ENCODE measurements at regions not wholly inside any gene's neighbourhood (a gene's known extent, or its start where the extent isn't known, plus 50 kb on each side); places are given as distances from the start of the nearest gene placed in this dataset.
"Not testable (repeated sequence)": the region's sequence is repeated elsewhere in the genome, so short reads cannot be mapped to it uniquely, and the experiment has no call there.

DNA sequence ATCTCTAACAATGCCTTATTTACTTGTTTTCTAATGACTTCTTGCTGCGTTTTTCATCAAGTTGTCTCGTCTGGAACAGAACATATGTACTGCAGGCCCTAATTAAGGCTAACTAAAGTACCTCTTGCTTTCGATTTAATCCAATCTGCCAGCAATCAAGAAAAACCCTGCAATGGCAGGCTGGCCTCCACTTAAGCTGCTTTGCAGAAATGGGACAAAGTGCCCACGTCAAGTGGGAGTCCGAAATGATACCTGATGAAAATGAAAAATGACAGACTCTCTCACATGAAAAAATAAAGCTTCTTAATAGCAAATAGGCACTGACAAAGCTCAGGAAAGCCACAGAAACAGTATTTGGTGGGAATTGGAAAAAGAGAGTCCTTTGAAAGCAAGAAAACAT, 1454.7 kb downstream of the FAM181B start:
- no peak for DNase-seq (ENCODE audit: low spot score)

DNA sequence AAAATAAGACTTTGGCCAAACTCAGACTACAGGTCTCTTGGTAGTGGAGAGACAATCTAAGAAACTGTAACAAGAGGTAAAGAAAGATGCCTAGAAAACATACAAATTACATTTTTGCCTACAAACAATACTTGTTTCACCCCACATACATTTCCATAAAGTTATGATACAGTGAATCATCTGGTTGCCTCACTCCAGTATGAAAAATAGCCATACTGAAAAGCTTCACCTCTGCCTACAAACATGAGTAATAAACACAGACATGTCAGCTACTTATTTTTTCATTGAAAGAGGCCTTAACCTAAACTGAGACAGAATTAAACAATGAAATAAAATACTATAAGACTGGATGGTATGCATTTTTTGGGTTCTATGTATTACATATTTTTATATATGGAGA, 1463.0 kb downstream of the FAM181B start:
- no peak for DNase-seq (ENCODE audit: low spot score)

DNA sequence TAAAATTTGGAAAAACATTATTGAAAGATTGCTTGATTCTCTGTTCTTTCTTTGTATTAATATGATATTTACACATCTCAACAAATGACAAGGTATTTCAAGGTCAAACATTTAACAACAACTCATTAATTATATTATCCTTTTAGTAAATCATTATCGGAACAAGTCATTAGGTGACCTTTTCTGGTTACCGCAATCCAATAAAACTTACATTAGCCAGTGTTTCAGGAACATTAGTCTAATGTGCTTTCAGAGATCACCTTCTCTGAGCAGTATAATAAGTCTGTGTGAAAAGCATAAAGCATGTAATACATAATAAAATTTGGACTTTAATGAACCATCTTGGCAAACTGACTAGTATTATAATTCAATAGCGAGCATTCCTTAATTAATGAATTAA, 1466.4 kb downstream of the FAM181B start:
- DNase-seq (ENCODE audit: low spot score), result no peak

DNA sequence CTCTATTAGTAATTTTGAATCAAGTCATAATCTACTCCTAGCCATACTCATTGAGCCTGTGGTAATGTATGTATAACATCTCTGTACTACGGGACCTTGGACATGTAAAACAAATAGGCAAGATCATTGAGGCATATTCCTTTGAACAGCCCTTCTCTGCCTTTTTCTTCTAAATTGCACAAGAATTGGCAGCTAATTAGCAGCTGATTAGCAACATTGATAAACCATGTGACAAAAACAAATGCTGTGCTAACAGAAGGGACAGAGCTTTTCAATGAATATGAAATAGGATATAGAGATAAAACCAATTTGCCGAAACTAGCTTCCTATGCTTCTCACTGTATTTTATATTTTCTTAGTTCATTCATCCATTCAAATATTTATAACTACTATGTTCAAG, 1474.2 kb downstream of the FAM181B start:
- no peak for DNase-seq (ENCODE audit: low spot score)

DNA sequence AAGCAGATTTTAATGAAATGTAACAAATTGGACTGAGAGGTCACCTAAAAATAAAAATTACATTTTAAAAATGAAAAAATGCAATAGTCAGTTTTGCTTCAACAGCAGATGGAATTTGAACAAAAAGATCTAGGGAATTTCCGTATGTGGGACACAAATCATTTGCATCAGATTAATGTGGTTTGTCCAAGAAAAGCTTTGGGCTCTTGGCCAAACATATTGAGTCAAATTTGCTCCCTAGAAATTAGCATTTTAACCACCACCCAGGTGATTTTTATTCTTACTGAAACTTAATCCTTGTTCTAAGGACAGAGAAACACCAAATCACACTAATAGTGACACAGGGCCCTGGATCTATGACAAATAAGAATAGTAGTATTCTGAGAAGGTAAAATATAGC, 1477.8 kb downstream of the FAM181B start:
- DNase-seq (ENCODE audit: low spot score), result no peak

DNA sequence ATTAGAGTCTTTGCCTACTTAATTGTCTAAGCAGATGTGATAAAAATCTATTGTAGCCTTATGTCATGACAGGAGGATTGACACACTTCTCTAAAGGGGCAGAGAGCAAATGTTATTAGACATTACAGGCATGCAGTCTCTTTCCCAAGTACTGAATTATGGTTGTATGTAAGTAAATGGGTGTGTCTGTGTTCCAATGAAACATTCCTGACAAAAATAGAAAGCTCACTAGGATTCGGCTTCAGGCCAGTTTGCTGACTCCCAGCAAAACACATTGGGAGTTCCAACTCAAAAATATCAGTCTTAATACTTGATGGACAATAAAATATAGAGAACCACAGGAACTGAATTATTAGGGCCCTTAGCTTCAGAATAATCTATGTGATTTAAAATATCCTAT, 1480.4 kb downstream of the FAM181B start:
- no peak for DNase-seq (ENCODE audit: low spot score)

DNA sequence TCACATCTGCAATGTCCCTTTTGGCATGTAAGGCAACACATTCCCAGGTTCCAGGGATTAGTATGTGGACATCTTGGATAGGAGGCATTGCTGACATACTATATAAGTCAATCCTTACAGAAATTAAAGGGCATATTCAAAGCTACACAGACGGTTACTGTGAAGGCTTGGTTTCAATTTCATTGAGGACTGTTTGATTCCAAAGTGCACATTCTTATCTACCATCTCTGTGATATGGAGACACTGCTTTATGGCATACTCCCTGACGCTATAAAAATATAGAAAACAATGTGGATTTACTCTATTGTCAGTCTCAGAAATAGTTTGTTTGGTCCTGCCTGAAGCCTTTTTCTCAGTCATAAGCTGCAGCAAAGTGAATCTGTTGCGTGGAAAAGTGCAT, 1486.7 kb downstream of the FAM181B start:
- no peak for DNase-seq (ENCODE audit: low spot score)

DNA sequence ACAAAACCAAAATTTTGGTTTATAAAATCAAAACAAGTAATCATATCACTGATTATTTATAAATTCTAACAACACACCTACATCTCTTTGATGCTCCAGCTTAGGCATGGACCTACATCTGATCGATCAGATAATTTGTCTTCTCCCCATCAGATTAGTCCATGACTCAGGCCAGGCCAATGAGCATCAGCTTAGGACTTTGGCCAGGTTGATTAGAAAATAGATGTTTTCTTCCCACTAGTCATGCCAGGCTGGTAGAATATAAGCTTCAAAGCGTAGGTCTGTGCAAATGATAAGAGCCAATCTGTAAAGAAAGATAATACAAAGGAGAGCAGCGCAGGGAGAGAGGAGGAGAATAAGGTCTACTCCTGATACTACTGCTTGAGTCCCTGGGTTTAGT, 1487.9 kb downstream of the FAM181B start:
- no peak for DNase-seq (ENCODE audit: low spot score)

DNA sequence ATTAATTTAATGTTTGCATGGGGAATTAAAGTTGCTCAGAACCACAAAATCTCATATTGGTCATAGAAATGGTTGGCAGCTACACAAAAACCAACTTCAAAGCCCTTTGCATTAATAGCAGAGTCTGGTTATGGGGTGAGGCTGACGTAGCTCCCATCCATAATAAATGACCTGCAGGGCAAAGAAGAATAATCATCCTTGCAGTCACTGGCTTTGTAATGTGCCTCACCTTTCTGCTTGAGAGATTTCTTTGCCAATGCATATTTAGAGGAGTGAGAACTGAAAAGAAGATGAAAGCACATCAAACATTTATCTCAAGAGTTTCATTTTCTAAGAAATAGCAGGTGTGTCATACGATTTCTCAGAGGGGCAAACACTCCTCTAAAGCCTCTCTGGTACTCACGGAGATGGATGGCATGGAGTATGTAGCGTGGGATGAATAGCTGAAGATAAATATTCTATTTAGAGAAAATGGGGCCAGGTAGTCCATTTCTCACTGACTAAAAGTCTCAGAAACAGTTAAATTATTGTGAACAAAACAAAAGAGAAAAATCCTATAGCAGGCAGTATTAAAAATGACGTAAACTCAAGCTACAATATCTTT, 1491.9 kb downstream of the FAM181B start:
- DNase-seq (ENCODE audit: low spot score), result no peak

DNA sequence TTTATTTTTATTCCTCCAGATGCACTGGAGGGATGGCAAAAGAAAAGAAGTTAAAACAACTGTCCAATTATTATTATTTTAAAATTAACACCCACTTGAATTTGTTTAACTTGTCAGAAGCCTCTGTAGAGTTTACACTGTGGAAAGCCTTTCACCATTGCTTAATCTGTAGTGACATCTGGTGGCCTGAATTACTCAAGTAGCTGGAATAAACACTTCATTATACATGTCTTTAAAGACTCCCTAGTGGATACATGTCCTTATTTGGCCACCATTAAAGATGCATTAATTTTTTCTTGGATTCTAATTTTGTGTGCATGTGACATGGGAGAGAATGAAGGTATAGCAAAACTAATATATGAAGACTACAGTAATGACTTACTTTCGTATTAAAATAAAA, 1496.5 kb downstream of the FAM181B start:
- peak; percentile 60 for DNase-seq (ENCODE audit: low spot score)

DNA sequence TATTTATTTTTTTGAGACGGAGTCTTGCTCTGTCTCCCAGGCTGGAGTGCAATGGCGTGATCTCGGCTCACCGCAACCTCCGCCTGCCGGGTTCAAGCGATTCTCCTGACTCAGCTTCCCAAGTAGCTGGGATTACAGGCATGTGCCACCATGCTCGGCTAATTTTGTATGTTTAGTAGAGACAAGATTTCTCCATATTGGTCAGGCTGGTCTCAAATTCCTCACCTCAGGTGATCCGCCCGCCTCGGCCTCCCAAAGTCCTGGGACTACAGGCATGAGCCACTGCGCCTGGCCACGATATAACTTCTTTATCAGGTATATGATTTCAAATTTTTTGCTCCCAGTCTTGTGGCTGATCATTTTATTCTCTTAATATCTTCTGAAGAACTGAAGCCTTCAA, 1506.3 kb downstream of the FAM181B start:
- DNase-seq (ENCODE audit: low spot score), result not testable (repeated sequence)

DNA sequence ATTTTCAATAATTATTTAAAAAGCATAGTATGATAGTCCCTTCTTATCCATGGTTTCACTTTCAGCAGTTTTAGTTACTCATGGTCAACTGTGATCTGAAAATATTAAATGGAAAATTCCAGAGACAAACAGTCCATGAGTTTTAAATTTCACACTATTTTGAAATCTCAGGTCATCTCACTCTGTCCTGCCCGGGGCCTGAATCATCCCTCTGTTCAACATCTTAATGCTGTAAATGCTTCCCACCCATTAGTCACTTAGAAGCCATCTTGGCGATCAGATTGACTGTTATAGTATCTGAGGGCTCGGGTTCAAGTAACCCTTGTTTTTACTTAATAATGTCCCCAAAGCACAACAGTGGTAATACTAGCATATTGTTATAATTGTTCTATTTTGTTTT, 1509.3 kb downstream of the FAM181B start:
- DNase-seq (ENCODE audit: low spot score), result no peak

DNA sequence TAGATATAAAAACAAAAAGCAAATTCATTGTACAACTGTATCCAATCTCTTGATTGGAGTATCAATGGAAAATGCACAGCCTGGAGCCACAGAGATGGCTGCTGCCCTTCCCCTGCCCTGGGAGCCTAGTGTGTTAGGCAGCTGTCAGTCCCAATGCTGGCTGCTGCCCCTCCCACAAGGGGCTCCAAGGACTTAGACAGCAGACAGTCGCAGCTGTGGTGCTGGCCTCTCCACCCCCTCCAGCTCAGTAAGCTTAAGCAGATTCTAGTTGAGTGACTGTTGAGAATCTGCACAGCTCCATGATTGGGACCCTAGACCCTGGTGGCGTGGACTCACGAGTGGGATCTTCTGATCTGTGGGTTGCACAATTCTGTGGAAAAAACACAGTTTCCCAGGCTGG, 1511.2 kb downstream of the FAM181B start:
- no peak for DNase-seq (ENCODE audit: low spot score)

DNA sequence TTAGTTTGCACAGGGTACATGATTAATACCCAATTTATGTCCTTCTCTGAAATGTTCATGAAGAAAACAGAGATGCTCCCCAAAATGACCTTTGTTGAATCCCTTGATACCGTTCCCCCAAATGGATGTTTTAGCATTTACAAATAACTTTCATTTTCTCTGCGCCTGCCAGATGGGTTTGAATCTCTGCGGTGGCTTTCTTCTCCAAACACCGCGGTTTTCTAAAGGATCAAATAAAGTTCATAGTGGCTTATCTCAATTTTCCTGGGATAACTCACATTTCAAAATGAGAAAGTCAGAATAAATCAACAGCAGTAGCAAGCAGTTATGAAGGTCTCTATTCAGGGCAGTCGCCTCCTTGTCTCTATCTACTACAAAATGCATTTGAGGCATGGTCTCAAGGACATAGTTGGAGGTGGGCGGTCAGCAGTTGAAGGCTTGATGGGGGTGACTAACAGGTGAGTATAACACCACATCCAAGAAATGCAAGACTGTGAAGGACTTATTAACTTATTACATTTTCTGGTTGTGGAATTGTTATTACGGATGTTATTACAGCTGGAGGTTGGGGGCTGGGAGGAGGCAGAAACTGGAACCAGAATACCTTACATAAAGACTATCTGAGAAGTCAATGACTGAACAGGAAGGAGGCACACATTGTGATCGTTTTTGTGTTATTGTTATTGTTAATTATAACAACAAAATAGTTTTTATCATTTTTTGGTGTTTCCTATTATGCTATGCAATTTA, 1513.3 kb downstream of the FAM181B start:
- no peak for DNase-seq (ENCODE audit: low spot score)

DNA sequence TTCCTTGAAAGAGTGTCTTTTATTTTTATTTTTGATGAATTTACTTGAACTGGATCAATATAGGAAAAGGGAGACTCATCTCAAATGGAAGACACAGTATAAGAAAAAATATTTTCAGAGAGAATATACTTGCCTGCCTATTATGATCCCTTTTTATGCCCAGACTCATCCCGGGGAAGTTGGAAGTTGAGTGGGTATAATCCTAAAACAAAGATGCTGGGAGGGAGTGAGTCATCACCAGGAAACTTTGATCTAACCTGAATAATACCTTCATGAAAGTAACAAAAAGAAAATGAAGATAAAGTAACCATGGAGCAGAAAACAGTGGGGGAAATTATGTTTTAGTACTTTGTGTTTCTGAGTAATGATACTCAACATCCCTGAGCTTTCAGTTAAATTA, 1514.0 kb downstream of the FAM181B start:
- DNase-seq (ENCODE audit: low spot score), result peak; percentile 4

DNA sequence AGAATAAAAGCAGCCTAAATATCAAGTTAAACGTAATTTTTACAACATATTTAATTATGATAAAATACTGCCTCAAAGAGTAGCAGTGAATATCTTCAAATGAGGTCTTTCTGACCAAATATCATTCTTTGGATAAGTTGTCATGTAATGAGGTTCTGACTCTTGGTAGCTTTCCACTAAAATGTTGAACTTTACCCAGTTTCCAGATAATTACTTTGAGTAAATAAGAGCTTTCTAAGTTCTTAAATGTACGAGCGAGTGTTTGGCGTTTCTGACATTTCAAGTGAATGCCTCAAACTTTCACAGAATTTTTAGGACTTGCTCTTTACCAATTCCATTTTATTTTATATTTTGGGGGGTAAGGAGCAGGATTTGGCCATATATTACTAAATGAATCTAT, 1515.2 kb downstream of the FAM181B start:
- no peak for DNase-seq (ENCODE audit: low spot score)

DNA sequence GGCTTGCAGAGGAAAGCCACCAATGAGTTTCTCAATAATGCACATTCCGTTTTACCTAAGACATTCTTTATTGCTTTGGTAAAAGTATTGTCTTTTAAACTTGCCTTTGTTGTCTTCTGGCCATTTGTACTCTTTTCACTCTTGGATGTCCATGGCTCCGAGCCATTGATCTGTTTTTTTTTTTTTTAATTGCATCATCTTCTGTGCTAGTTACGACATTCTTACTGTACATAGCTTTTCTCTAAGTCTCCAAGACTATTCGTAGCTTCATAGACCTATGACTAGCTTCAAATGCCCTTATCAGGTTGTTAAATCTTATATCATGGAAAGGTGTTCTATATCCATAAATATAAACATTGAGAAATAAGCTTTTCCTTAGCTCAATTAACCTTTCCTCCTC, 1522.6 kb downstream of the FAM181B start:
- DNase-seq (ENCODE audit: low spot score), result no peak

DNA sequence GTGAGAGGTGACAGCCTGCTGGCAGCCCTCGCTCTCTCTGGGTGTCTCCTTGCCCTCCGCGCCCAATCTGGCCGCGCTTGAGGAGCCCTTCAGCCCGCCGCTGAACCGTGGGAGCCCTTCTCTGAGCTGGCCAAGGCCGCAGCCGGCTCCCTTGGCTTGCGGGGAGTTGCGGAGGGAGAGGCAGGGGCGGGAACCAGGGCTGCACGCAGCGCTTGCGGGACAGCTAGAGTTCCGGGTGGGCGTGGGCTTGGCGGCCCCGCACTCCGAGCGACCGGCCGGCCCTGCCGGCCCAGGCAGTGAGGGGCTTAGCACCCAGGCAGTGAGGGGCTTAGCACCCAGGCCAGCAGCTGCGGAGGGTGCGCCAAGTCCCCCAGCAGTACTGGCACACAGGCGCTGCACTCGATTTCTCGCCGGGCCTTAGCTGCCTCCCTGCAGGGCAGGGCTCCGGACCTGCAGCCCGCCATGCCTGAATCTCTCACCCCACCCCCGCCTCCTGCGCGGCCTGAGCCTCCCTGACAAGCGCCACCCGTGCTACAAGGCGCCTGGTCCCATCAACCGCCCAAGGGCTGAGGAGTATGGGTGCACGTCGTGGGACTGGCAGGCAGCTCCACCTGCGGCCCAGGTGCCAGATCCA, 1526.1 kb downstream of the FAM181B start:
- DNase-seq (ENCODE audit: low spot score), result no peak

DNA sequence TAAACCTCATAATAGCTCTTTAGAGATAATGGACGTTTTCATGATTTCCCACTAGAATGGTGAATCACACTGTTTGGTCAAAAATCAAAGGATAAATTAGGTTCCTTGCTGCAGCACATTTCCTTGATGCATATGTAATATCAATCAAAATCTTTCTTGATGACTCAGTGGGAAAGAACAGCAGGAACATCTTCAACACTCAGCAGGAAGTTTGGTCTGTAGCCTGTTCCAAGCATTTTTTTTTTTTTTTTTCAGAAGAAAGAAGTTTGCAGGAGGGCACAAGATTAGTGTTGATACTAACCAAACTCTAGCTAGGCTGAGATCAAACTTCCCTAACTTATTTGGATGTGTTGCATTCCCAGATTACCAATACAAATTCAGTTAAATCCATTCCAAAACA, 1529.8 kb downstream of the FAM181B start:
- no peak for DNase-seq (ENCODE audit: low spot score)

DNA sequence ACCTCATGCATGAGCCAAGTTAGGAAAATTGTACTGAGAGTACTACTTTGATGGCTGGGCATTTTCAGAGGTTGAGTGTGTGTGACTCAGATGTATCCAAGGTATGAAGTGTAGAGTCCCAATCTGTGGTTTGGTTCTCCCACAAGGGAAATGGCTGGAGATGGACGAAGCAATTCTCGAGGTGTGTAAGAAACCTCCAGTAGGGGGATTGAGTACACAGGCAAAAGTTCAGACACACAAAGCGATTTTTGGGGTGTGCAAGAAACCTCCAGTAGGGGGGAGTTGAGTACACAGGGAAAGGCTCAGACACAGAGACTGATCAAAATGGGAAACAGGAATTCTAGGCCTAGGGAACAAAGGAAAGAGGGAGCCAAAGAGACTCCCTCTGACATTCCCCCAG, 1536.3 kb downstream of the FAM181B start:
- no peak for DNase-seq (ENCODE audit: low spot score)

DNA sequence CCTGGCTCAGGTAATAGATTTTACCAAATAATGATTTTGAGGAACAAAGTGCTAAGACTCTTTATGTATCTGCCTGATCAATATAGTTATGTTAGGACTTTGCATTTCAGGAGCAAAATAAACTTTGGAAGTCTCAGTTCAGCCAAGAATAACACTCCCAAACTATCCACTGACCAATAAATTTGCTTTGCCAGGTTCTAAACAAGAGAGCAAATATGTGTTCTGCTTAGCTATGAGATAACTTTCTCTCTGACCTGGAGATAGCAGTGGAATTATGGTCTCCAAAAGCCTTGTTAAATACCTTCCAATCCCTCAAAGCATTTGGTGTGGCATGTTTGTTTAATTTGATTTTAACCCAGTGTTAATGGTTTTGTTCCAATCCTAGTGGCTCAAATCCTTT, 1541.1 kb downstream of the FAM181B start:
- no peak for DNase-seq (ENCODE audit: low spot score)

DNA sequence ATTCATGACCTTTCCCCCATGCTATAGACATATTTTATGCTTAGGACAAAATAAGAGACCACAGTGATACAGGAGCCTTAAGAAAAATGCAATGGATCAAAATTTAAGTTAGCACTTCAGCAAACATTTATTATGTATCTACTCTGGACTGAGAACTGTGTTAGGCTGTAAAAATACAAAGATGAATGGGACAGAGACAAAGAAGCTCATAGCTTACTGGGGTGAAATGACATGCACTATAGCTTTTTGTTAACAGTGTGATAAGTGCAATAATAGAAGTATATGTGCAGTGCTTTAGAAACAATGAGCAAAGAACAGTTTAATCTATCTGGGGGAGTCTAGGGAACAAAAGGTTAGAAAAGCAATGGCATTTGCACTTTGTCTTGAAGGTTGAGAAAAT, 1543.1 kb downstream of the FAM181B start:
- no peak for DNase-seq (ENCODE audit: low spot score)

DNA sequence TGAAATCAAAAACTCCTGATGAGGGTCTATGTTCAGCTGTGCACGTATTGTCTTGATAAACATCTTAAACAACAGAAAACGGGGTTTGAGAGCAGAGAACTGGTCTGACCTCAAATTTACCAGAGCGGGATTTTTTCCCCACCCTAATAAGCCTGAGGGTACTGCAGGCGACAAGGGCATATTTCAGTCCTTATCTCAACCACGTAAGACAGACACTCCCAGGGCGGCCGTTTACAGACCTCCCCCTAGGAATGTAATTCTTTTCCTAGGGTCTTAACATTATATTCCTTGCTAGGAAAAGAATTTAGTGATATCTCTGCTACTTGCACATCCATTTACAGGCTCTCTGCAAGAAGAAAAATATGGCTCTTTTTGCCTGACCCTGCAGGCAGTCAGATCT, 1546.6 kb downstream of the FAM181B start:
- not testable (repeated sequence) for DNase-seq (ENCODE audit: low spot score)

Measured in SW480 (cell line).